ENCODE measurements at regions not wholly inside any gene's neighbourhood (a gene's known extent, or its start where the extent isn't known, plus 50 kb on each side); places are given as distances from the start of the nearest gene placed in this dataset.

DNA sequence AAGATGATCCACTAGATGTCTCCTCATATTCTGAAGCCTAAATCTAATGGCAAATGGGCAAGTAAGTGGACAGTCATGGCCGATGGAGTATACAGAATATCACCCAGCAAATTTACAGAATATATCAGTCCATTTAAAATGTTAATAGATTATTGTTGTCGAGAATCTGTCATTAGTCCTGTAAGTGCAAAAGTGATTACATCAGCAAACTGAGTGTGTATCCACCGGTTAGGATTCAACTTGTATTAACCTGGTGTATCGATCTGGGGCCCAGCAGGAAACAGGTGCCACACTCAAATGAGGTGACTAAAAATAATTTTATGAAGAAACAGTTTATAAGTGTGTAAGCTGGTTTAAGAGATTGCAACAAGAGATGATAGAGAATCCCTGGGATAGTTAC lies 367.9 kb upstream of the FAM47C start:
- peaks cover 42 to 60% of the 10 kb centered on the region in 2 experiments for H3K9me3 Mint-ChIP-seq
- Histone ChIP-seq H4K5ac (ENCODE audit: insufficient read length, low read depth, low read length) (no peak overlapping the region), H3K27me3 (ENCODE audit: insufficient read depth, low read length) (no peaks in the 10 kb centered on the region), H4K91ac (ENCODE audit: insufficient read length, low read depth, low read length) (no peak overlapping the region), H2BK12ac (ENCODE audit: insufficient read length, low read depth, low read length) (no peak overlapping the region), H3K23ac (ENCODE audit: insufficient read length, low read depth, low read length) (no peak overlapping the region), H3K9me3 (ENCODE audit: control insufficient read depth, low read depth, low read length) (no peaks in the 10 kb centered on the region), H3K79me2 (ENCODE audit: insufficient read depth, low read length) (no peaks in the 10 kb centered on the region), H3K27ac (ENCODE audit: insufficient read length, low read depth, low read length) (no peak overlapping the region), H3T11ph (ENCODE audit: low read length) (no peak overlapping the region), H3K18ac (ENCODE audit: insufficient read length, low read depth, low read length) (no peak overlapping the region), H2AFZ (ENCODE audit: low read length) (no peak overlapping the region), H2AK5ac (ENCODE audit: insufficient read length, low read length) (no peak overlapping the region), H3K56ac (ENCODE audit: insufficient read length, low read depth, low read length) (no peak overlapping the region), H3K79me1 (ENCODE audit: insufficient read depth, low read depth, low read length, poor library complexity, severe bottlenecking) (no peaks in the 10 kb centered on the region), H4K8ac (replicated peaks; ENCODE audit: insufficient read length, low read depth, low read length) (no peak overlapping the region), H4K20me1 (ENCODE audit: control insufficient read depth, insufficient read depth, insufficient read length) (no peaks in the 10 kb centered on the region), H3K4ac (ENCODE audit: low read depth, low read length) (no peak overlapping the region), H3K14ac (ENCODE audit: insufficient read depth, low read length) (no peak overlapping the region), H3K9ac (ENCODE audit: extremely low read depth, insufficient read length, low read length) (no peak overlapping the region), H2BK15ac (ENCODE audit: low read depth, low read length) (no peak overlapping the region), H3K4me1 (ENCODE audit: insufficient read depth, low read length) (no peaks in the 10 kb centered on the region), H2BK20ac (ENCODE audit: low read depth, low read length, poor library complexity, severe bottlenecking) (no peak overlapping the region), H2BK120ac (ENCODE audit: low read depth, low read length, poor library complexity, severe bottlenecking) (no peak overlapping the region), H3K23me2 (ENCODE audit: insufficient read length, low read depth, low read length, poor library complexity, severe bottlenecking) (no peaks in the 10 kb centered on the region), H3K4me2 (ENCODE audit: insufficient read depth, insufficient read length, low read length) (no peak overlapping the region), H2BK5ac (ENCODE audit: insufficient read length, low read length) (no peak overlapping the region)
- H3K4me1 Mint-ChIP-seq: peaks cover 7 to 10% of the 10 kb centered on the region in 2 experiments; a peak in 1 of 4 replicates
- no CpG with 5 or more reads among the region's 4 CpGs for WGBS (ENCODE audit: extremely low coverage, insufficient read length, low lambda C conversion rate)
- TF ChIP-seq, protein P1, sequence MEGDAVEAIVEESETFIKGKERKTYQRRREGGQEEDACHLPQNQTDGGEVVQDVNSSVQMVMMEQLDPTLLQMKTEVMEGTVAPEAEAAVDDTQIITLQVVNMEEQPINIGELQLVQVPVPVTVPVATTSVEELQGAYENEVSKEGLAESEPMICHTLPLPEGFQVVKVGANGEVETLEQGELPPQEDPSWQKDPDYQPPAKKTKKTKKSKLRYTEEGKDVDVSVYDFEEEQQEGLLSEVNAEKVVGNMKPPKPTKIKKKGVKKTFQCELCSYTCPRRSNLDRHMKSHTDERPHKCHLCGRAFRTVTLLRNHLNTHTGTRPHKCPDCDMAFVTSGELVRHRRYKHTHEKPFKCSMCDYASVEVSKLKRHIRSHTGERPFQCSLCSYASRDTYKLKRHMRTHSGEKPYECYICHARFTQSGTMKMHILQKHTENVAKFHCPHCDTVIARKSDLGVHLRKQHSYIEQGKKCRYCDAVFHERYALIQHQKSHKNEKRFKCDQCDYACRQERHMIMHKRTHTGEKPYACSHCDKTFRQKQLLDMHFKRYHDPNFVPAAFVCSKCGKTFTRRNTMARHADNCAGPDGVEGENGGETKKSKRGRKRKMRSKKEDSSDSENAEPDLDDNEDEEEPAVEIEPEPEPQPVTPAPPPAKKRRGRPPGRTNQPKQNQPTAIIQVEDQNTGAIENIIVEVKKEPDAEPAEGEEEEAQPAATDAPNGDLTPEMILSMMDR (conservative IDR thresholded peaks at IDR 0.05): no peak
- H3K36me3 Mint-ChIP-seq (ENCODE audit: insufficient read depth in 1 of 3, low read depth in 3 of 3): no peaks in the 10 kb centered on the region; a peak in 1 of 7 replicates
- H3K4me3 Mint-ChIP-seq: no peak overlapping the region
- DNase-seq: no peak
- H3K27me3 Mint-ChIP-seq (ENCODE audit: low read depth): no peaks in the 10 kb centered on the region
- H3K27ac Mint-ChIP-seq: no peak overlapping the region

Measured in H9 (cell line).